Superior temporal gyrus (tissue), 1 donor: ENCODE measurements at regions not wholly inside any gene's neighbourhood (a gene's known extent, or its start where the extent isn't known, plus 50 kb on each side); places are given as distances from the start of the nearest gene placed in this dataset.

ENCODE experiments used
- DNase-seq: peaks from one replicate; pipeline ENCODE4 v3.0.0-alpha.2; 2016; ENCODE audit errors: extremely low spot score

- no peak for DNase-seq
Measured at GRCh38 chr15:31456354-31457060, 129.9 kb downstream of the KLF13 start.

GRCh38 chr15:31457161-31457560 is 130.5 kb downstream of the KLF13 start:
- DNase-seq = no peak

- no peak for DNase-seq
Measured at GRCh38 chr15:31457631-31458526, 131.2 kb downstream of the KLF13 start.

GRCh38 chr15:31458596-31459399 is 132.2 kb downstream of the KLF13 start:
- no peak for DNase-seq

GRCh38 chr15:31459400-31459748 is 132.7 kb downstream of the KLF13 start:
- no peak for DNase-seq

GRCh38 chr15:31461375-31461774 is 134.7 kb downstream of the KLF13 start:
- no peak for DNase-seq

GRCh38 chr15:31461911-31462480 is 135.4 kb downstream of the KLF13 start:
- no peak for DNase-seq

GRCh38 chr15:31463521-31464102 is 137.0 kb downstream of the KLF13 start:
- no peak for DNase-seq

- no peak for DNase-seq
Measured at GRCh38 chr15:31464216-31465082, 137.8 kb downstream of the KLF13 start.

- no peak for DNase-seq
Measured at GRCh38 chr15:31465083-31465955, 138.7 kb downstream of the KLF13 start.

GRCh38 chr15:31467361-31467760 is 140.7 kb downstream of the KLF13 start:
- no peak for DNase-seq

- no peak for DNase-seq
Measured at GRCh38 chr15:31468911-31469785, 142.5 kb downstream of the KLF13 start.

GRCh38 chr15:31469786-31470525 is 143.3 kb downstream of the KLF13 start:
- DNase-seq = no peak

- no peak for DNase-seq
Measured at GRCh38 chr15:31470756-31471155, 144.1 kb downstream of the KLF13 start.

- peak; percentile 7 for DNase-seq
Measured at GRCh38 chr15:31471731-31472430, 145.2 kb downstream of the KLF13 start.

GRCh38 chr15:31472636-31473384 is 146.2 kb downstream of the KLF13 start:
- peak; percentile 12 for DNase-seq
